ENCODE measurements at regions not wholly inside any gene's neighbourhood (a gene's known extent, or its start where the extent isn't known, plus 50 kb on each side); places are given as distances from the start of the nearest gene placed in this dataset.

- Mint-ChIP-seq H3K9me3 (peaks cover 6 to 9% (median 6%) of the 10 kb centered on the region in 3 donors), H3K27me3 (no peaks in the 10 kb centered on the region), H3K4me1 (no peaks in the 10 kb centered on the region), H3K36me3 (peaks cover 2% of the 10 kb centered on the region), H3K27ac (no peak overlapping the region), H3K4me3 (no peak overlapping the region)
These were observed 1220.9 kb downstream of the BRD1 start for GRCh38 chr22:48606684-48607307.

- no peaks in the 10 kb centered on the region for H3K27me3 Mint-ChIP-seq
- H3K27ac Mint-ChIP-seq: no peak overlapping the region
- peaks cover 6 to 9% (median 6%) of the 10 kb centered on the region in 3 donors for H3K9me3 Mint-ChIP-seq
- no peaks in the 10 kb centered on the region for H3K36me3 Mint-ChIP-seq
- no peak overlapping the region for H3K4me3 Mint-ChIP-seq
- no peaks in the 10 kb centered on the region for H3K4me1 Mint-ChIP-seq
These were observed 1221.7 kb downstream of the BRD1 start for GRCh38 chr22:48605856-48606481.

DNA sequence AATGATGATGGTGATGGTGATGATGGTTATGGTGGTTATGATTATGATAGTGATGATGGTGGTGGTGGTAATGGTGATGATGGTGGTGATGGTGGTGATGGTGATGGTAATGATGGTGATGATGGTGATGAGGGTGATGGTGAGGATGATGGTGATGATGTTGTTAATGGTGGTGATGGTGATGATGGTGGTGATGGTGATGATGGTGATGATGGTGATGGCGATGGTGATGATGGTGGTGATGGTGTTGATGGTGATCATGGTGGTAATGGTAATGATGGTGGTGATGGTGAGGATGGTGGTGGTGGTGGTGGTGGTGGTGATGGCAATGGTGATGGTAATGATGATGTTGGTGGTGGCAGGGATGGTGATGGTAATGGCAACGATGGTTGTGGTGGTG lies 1222.5 kb downstream of the BRD1 start:
- Mint-ChIP-seq H3K4me1 (no peaks in the 10 kb centered on the region), H3K36me3 (no peaks in the 10 kb centered on the region), H3K9me3 (peaks cover 6 to 9% (median 9%) of the 10 kb centered on the region in 3 donors), H3K27ac (no peak overlapping the region), H3K27me3 (no peaks in the 10 kb centered on the region), H3K4me3 (no peak overlapping the region)

DNA sequence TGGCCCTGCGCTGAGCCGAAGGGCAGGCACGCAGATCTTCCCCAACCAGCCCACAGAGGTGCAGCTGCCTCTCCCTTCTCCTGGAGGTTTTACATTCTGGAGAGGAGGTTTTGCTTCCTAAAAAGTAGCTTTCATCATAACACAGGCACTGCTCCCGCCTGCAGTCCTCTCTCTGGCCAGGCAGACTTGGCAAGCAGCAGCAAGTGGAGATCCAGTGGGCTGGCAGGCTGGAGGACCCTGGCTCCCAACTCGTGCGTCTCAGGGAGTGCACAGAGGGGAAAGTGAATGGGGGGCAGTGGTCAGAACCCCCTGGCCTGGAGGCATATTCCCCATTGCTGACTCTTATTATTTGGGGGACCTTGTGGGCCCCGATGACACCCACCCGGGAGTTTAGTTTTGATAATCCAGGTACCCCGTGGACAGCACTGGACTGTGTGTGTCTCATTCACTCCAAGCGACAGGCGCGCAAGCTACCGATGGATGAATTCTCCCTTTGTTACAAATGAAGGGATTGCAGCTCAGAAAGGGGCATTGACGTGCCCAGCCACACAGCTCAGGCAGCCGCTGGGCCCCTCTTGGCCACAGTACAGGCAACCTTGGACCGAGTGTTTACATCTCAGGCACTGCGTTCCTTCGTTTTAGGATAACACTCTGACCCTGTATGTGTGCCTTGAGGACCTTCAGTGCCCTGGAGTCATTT lies 1223.9 kb downstream of the BRD1 start:
- Mint-ChIP-seq H3K36me3 (no peaks in the 10 kb centered on the region), H3K27ac (no peak overlapping the region), H3K27me3 (peaks cover 2% of the 10 kb centered on the region), H3K9me3 (peaks cover 6 to 13% (median 12%) of the 10 kb centered on the region in 3 donors), H3K4me1 (no peaks in the 10 kb centered on the region), H3K4me3 (no peak overlapping the region)

DNA sequence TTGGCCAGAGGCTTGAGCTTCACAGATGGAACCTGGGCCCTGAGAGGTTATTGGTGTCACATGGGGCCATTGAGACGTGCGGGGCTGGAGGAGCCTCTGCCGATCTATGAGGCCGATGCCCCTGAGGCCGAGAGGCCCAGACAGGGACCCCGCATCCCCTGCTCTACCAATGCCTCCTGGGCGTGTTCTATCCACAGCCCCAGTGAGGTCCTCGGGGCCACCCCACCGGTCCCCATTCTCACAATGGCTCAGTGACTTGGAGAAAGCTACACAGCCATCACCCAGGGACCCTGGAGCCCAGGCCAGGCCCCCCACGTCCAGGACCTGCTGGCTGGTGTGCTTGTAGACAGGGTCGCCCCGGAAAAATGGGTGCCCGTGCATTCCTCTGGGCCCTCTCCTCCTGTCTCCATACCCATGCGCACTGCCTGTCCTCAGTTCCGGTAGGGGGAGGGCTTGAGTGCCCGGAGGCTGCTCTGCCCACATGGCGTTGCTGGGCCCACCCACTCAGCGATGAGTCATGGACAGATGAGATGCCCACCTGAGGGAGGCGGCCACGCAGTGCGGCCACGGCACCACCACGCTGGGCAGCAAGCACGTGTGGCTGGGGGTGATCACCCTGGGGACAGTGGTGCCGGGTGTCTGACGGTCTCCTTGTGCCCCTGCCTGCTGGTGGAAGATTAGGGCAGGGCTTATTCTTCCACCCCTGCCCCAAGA lies 1224.7 kb downstream of the BRD1 start:
- no peaks in the 10 kb centered on the region for H3K4me1 Mint-ChIP-seq
- no peak overlapping the region for H3K27ac Mint-ChIP-seq
- no peaks in the 10 kb centered on the region for H3K36me3 Mint-ChIP-seq
- no peak overlapping the region for H3K4me3 Mint-ChIP-seq
- peaks cover 8 to 15% (median 11%) of the 10 kb centered on the region in 3 donors for H3K9me3 Mint-ChIP-seq
- H3K27me3 Mint-ChIP-seq: peaks cover 2% of the 10 kb centered on the region

GRCh38 chr22:48600681-48601080 lies 1227.0 kb downstream of the BRD1 start:
- peaks cover 8 to 15% (median 11%) of the 10 kb centered on the region in 3 donors for H3K9me3 Mint-ChIP-seq
- no peak overlapping the region for H3K27ac Mint-ChIP-seq

GRCh38 chr22:48600171-48600570 lies 1227.5 kb downstream of the BRD1 start:
- H3K27me3 Mint-ChIP-seq: peaks cover 2% of the 10 kb centered on the region
- H3K4me3 Mint-ChIP-seq: no peak overlapping the region
- no peak overlapping the region for H3K27ac Mint-ChIP-seq
- H3K36me3 Mint-ChIP-seq: no peaks in the 10 kb centered on the region
- H3K9me3 Mint-ChIP-seq: peaks cover 8 to 14% (median 9%) of the 10 kb centered on the region in 3 donors
- no peaks in the 10 kb centered on the region for H3K4me1 Mint-ChIP-seq

More at GRCh38 chr22:48600681-48601080, 1227.0 kb downstream of the BRD1 start:
- Mint-ChIP-seq H3K4me3 (no peak overlapping the region), H3K4me1 (no peaks in the 10 kb centered on the region), H3K36me3 (no peaks in the 10 kb centered on the region), H3K27me3 (peaks cover 2% of the 10 kb centered on the region)

- Mint-ChIP-seq H3K27ac (no peak overlapping the region), H3K27me3 (peaks cover 2% of the 10 kb centered on the region), H3K36me3 (no peaks in the 10 kb centered on the region), H3K4me1 (no peaks in the 10 kb centered on the region), H3K4me3 (no peak overlapping the region), H3K9me3 (peaks cover 2 to 10% (median 5%) of the 10 kb centered on the region in 3 donors)
These were observed 1228.3 kb downstream of the BRD1 start for GRCh38 chr22:48599346-48599745.

GRCh38 chr22:48596111-48596850 lies 1231.4 kb downstream of the BRD1 start:
- H3K36me3 Mint-ChIP-seq: no peaks in the 10 kb centered on the region
- peaks cover 2 to 10% (median 5%) of the 10 kb centered on the region in 3 donors for H3K9me3 Mint-ChIP-seq
- H3K27me3 Mint-ChIP-seq: peaks cover 2% of the 10 kb centered on the region
- H3K4me1 Mint-ChIP-seq: no peaks in the 10 kb centered on the region
- no peak overlapping the region for H3K4me3 Mint-ChIP-seq
- no peak overlapping the region for H3K27ac Mint-ChIP-seq

- H3K4me3 Mint-ChIP-seq: no peak overlapping the region
- no peaks in the 10 kb centered on the region for H3K36me3 Mint-ChIP-seq
These were observed 1232.2 kb downstream of the BRD1 start for GRCh38 chr22:48595511-48595905.

GRCh38 chr22:48594757-48595510 lies 1232.7 kb downstream of the BRD1 start:
- peaks cover 2 to 6% (median 5%) of the 10 kb centered on the region in 3 donors for H3K9me3 Mint-ChIP-seq
- H3K36me3 Mint-ChIP-seq: no peaks in the 10 kb centered on the region
- no peaks in the 10 kb centered on the region for H3K4me1 Mint-ChIP-seq
- no peak overlapping the region for H3K4me3 Mint-ChIP-seq
- H3K27ac Mint-ChIP-seq: no peak overlapping the region
- H3K27me3 Mint-ChIP-seq: peaks cover 1% of the 10 kb centered on the region

More at GRCh38 chr22:48595511-48595905, 1232.2 kb downstream of the BRD1 start:
- peaks cover 2 to 8% (median 5%) of the 10 kb centered on the region in 3 donors for H3K9me3 Mint-ChIP-seq
- peaks cover 2% of the 10 kb centered on the region for H3K27me3 Mint-ChIP-seq
- no peaks in the 10 kb centered on the region for H3K4me1 Mint-ChIP-seq
- no peak overlapping the region for H3K27ac Mint-ChIP-seq

GRCh38 chr22:48594016-48594756 lies 1233.5 kb downstream of the BRD1 start:
- no peaks in the 10 kb centered on the region for H3K4me1 Mint-ChIP-seq
- no peaks in the 10 kb centered on the region for H3K36me3 Mint-ChIP-seq
- no peak overlapping the region for H3K27ac Mint-ChIP-seq
- H3K4me3 Mint-ChIP-seq: peak overlapping the region in 1 of 4 donors; percentile 65
- peaks cover 2% of the 10 kb centered on the region for H3K27me3 Mint-ChIP-seq
- H3K9me3 Mint-ChIP-seq: peaks cover 2 to 5% (median 5%) of the 10 kb centered on the region in 3 donors

GRCh38 chr22:48593551-48593950 lies 1234.1 kb downstream of the BRD1 start:
- H3K4me3 Mint-ChIP-seq: no peak overlapping the region
- no peak overlapping the region for H3K27ac Mint-ChIP-seq
- H3K4me1 Mint-ChIP-seq: no peaks in the 10 kb centered on the region
- H3K27me3 Mint-ChIP-seq: peaks cover 2% of the 10 kb centered on the region
- H3K9me3 Mint-ChIP-seq: peaks cover 0 to 3% (median 2%) of the 10 kb centered on the region in 3 donors
- no peaks in the 10 kb centered on the region for H3K36me3 Mint-ChIP-seq
